Activated CD4-positive, alpha-beta T cell treated with anti-CD3 and anti-CD28 coated beads for 4 hours (primary cell): ENCODE measurements at regions not wholly inside any gene's neighbourhood (a gene's known extent, or its start where the extent isn't known, plus 50 kb on each side); places are given as distances from the start of the nearest gene placed in this dataset.

Source experiments
- DNase-seq, 2 donors: peaks; one replicate each; pipeline ENCODE4 v3.0.0-alpha.2; 2020

DNA sequence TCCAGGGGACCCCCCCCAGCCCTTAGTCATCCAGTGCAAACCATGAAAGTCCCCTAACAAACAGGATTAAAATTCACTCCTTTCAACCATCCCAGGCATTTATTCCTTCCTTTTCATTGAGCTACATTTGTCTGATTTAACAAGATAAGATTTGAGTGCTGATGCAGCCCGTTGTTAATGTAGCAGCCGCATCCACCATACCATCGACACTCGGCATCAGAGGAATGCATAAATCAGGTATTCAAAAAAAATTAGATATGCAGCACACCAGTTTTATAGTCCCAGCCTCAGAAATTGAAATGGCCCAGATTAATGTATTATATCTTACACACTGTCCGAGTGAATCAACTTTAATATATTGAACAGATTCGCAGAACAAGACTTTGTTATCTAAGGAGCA is 676.5 kb upstream of the FANCL start:
- DNase-seq, result no peak

DNA sequence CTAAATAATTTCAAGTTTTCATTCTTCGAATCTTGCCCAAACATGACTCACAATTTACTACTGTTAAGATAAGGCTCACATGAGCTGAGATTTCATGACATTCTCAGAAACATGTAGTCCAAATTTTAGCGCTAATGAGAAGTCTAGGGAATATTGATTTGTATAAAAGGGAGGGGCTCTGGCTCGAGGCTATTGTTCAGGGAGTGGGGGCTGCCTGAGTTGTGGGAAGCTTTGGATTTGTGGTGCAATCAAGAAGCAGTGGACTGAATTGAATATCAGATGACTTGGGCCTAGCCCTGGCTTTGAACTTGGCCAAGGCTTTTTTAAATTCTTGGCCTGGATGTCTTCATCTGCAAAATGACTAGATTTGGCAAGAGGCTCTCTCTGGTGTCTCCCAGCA is 674.9 kb upstream of the FANCL start:
- no peak for DNase-seq

DNA sequence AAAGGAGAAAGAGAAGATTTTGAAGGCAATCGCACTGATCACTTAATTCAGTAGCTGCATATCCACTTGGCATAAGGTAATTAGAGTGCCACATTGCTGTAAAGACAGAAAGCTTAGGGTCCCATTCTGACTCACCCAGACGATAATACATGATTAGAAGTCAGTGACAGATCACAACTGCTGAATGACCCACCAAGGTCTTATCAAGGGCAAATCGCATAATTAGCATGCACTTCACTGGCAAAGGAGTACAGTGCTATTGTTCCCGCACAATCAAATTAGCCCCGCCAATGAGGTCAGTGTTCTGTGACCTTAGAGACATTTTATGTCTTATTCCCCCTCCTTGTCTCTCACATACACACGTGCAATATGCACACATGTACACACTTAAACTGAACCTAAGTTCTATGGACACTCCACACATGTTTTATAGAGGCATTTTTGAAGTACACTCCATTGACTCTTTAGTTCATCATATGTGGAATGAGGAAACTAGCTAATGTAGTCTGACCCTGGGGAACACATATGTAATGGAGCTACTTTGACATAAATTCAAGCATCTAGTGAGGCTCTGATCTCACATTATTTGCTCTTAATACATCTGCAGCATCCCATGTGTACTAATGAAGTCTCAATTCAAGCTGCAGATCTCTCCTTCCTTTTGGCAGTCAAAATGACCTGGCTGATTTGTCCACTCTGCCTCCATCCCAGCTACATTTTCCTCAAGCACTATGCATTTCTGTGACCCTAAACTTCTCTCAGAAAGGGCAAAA is 673.8 kb upstream of the FANCL start:
- DNase-seq, result no peak

DNA sequence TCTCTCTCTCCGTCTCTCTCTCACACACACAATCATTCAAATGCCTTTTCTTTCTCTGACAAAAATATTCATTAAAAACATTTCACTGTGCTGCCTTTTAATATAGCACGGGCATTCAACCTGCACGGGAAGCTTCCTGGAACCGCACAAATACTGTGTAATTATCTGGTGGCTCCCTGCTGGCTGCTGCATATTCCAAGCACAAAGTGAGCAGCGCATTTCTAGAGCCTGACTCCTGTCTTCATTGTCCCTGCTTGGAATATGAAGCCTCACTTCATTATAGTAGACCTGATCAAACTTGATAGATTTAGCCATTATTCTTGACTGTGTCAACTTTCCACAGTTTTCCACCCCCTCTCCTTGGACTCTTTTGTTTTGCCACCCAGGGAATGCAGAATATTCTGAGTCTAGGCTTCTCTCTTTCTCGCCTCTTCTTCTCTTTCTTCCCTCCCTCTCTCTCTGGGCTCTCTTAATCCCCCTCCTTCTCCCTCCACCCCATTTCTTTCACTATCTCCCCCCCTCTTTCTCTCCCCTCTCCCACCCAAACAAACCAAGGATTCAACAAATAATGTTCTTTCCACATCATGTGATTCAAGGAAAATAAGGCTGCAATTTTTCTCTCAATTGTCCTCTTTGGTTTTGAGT is 672.1 kb upstream of the FANCL start:
- DNase-seq, result no peak

DNA sequence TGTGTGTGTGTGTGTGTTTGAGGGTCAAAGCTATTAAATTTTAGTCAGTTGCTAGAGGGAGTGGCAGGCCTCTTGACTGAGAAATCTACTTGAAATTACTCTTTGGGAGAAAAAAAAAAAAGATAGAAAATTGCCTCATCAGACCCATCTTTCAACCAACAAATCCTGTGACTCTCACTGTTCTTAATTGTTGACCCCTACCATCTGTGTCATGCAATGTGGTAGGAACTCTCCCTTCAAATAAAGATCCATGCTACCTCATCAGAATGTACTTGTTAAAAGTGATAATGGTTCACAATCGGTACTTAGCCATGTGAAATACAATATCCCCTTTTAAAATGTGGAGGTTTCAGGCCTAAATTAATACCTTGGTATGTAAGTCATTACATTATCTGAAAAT is 670.8 kb upstream of the FANCL start:
- DNase-seq, result no peak

DNA sequence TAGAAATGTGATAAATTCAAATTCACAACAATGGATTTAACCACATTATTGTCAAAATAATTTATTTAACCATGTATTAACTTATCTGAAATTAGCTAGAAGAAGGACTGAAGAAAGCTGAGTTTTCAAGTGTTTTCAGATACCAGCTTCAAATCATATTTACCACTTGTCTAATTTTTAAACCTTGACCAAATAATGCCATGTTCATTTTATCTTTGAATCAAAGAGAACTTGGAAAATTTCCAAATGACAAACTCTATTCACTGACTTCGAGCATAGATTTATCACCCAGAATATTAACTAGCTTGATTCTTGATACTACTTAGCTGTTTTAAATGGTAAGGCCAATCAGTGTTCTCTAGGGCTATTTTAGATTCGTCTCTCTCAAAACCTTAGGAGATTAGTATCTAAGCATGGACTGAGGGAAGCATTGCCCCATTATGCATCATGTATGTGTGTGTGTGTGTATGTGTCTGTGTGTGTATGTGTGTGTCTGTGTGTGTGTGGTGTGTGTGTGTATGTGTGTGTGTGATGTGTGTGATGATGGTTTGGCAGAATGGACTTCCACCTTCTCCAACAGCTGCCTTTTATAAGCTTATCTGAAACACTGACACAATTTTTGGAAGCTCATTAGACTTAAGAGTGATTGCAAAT is 667.5 kb upstream of the FANCL start:
- DNase-seq, result no peak

DNA sequence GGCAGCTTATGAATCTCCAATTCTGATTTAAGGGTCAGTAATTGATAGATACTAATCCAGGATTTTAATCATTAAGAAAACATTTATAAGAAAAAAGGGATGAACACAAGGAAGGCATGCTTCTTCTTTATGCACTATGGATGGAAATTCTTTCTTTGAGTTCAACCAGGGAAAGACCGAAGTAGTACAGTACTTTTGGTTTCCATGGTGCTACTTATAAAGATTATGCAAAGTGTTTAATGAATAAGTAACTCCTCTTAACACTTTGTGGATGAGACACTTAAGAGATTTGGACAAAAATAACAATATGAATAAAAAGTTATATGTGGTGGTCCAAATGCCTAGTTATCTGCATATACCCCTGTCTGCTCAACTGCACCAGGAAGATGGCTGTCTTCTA is 666.5 kb upstream of the FANCL start:
- no peak for DNase-seq

DNA sequence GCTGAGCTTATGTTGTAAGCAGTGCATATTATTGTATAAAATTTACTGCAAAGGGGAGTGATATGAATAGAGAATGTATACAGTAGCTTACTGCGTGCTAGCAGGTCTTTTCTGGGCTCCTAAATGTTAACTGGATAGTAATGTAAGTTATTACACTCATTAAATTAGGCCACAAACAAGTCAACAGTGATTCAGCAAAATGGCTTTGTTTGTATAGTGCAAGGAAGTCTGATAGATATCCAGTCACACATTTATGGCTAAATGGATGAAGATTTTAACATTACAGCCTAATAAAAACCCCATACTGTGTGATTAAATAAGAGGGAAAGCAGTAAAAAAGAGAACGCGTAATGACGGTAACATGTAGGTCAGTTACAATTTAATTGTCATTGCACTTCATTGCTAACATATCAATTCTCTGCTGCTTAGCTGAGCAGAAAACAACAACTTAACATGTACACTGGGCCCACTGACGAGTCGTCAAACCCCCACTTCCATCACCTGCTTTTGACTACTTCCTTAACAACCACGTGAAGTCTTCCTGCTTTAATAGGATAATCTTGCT is 665.0 kb upstream of the FANCL start:
- DNase-seq, result no peak

DNA sequence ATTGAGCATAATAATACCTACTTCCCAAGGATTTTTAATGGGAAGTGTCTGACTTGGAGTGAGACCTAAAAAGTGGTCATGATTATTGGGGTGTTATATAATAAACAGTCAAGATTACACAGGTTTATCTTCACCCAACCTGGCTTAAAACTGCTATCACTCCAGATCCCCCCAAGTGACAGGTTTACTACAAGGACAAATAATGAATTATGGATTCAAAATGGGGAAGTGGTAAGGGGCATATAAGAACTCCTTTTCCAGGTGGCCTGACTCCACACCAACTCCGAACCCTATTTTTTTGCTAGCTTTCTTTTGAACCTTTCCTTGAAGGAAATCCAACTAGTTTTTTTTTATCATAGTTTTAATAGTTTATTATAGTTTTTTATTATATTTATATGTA is 663.0 kb upstream of the FANCL start:
- no peak for DNase-seq

DNA sequence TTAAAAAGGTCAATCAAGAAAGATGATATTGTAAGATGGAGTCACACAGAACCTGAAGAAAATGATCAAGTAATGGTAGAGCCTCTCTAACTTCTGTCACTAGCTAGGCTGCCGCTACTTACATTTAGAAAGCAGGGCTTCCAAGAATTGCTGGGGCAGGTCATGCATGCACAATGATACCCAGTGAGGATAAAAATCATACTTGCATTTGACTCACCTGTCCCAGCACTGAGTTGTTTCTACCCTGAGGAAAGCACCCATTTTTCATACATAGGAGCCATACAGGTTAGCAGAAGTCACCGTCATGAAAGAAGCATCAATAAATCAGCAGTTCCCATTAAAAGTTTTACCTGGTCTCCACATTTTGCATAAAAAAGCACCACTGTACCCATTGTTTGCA is 662.3 kb upstream of the FANCL start:
- no peak for DNase-seq

DNA sequence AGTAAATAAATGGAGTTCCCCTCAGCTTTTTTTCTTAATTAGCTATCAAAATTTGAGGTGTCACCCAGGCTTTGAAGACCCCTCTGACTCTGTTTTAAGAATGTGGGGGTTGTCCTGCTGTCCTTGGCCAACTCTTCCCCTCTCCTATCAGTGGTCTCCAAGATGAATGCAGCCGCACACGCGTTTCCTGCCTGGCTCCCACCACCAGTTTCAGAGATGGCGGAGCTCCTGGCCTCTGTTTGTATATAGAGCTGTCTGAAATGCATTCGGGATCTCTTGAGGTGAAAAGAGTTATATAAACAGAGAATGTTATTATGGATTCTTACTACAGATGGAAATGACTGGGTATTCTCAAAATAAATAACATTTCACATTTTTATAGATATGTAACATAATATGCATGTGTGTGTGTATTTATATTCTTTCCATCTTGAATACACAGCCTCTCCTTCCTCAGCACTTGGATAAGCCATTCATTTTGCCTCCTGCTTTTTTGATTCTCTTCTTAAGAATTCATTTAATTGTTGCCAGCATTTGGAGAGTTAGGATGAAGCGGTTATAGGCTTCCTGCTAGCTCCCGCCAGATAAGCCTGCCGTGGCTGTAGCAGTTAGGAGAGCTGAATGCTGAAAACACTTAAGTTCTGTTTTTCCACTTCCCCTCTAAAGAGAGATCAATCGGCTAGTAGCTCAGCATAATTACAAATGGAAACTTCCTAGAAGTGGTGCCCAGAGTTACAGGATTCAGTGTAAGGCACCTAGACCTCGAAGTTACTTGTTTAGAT is 659.3 kb upstream of the FANCL start:
- DNase-seq, result no peak

DNA sequence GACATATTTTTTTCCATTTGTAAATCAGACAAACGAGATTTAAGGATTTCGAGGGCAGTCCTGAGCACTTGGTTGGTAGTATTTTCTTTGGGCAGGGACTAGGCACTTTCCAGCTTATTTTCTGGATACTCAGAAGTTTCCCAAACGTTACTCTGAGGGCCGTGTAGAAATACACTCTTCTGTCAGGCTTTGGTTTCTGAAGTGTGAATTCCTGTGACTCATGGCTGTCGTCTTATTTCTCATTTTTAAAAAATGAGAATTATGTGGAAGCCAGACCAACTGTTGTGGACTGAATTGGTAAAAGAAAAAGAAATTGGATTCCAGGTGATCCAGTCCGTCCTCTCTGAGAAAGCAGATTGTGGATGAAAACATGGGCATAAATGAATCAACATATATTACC is 658.6 kb upstream of the FANCL start:
- no peak for DNase-seq

DNA sequence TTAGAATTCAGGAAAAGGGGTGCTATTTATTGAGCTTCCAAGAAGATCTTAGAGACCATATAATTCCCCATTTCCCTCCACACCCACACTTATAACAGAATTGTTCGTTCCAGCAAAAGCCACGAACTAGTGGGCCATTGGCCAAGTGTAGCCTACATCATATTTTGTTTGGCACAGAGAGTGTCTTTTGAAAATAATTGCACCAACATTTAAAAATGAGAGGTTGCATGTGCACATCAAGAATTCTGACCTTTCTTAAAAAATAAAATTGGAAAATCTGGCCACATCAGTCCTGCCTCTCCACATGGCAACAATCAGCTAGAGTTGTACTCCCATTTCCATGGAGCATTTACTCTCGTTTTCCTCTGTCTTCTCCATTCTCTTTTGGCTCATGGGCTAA is 655.5 kb upstream of the FANCL start:
- no peak for DNase-seq

DNA sequence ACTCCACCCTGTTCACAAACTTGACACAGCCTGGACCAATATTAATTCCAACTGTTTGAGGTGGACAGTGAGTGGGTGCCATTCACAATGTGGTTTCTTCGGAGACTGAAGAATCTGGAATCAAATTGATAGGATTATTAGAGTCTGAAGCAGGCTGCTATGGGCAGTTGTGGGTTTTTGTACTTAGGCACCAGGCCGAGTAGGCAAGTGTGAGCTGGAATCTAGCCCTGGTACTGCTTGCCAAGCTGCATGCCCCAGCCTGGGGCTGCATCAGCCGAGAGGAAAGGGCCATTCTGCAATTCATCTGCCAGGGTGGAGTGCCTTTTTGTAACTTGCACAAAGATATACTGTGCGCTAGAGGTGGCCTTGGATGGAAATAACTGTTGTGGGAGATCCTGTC is 654.7 kb upstream of the FANCL start:
- no peak for DNase-seq

DNA sequence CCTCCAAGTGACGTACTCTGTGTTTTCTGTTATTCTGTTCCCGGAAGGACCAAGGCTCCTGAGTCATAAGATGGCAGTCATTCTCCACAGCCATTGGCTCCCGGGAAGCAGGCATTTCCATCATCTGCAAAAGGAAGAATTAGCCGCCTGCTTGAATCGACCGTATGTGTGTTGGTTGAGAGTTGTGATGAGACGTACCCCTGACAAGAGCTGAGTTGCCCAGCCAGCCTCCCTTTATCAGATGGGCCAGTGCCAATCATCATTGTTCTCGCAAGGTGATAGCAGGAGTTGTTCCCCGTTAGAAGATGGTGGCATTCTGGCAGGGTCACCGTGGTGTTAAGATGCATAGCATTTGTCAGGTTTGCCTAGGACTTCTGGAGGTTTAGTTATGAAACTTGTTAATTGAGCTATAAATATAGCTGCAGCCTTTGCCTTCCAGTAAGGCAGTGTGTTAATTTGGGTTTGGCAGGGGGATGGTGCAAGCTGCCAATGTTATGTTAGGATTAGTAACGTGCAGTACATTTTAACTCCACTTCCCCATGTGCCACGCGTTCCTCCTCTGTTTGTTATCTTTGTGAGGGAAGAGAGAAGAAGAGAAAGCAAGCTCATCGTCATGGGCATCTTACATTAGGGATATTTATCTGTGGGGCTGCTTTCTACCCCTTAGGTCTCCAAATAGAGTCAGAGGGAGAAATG is 652.7 kb upstream of the FANCL start:
- no peak for DNase-seq

DNA sequence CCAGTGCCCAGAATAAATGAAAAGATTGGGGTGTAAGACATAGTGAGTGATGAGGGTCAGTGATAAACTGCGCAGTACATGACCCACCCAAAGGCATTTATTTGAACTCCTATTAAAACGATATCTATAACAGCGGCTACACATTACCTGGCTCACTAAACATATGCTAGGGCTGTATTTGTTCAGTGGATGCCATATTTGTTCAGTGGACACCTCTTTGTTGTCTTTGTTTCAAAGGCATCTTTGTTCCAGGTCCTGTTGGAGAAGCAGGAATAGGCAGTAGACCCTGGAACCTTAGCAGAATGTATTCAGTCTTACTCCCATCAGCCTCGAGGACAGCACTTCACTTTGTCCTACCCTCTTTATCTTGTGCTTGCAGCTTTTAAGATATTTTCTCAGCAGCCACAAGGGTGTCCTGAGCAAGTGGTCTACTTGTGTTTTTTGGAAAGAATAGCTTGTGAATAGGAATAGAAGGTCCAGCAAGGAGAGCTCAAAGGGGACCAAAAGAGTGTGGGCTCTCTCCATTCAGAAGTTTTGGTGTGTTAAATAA is 650.8 kb upstream of the FANCL start:
- no peak for DNase-seq

DNA sequence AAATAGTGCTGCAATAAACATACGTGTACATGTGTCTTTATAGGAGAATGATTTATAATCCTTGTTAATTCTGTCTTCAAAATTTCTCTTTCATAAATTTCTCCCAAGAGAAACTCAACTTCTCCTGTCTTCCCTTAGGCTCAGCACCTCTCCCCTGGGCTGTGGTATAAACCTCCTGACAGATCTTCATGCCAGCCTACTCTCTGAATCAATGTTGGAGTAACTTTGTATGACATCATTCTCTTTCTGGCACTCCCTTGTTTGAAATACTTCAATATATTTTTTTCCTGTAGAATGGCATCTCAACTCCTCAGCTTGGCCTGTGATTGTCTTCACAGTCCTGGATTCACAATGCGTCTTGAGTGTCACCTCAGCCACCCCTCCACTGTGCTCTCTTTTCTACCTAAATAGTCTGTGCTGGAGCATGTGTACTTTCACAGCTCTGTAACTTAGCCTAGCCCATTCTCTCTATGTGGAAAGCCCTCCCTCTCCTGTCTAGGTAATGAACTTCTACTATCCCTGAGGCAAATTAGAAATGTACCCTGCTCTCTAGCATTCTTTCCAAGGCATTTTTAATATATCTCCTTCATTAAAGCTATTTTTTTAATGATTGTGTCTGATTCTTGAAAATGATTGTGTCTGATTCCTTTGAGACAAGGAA is 649.9 kb upstream of the FANCL start:
- no peak for DNase-seq

DNA sequence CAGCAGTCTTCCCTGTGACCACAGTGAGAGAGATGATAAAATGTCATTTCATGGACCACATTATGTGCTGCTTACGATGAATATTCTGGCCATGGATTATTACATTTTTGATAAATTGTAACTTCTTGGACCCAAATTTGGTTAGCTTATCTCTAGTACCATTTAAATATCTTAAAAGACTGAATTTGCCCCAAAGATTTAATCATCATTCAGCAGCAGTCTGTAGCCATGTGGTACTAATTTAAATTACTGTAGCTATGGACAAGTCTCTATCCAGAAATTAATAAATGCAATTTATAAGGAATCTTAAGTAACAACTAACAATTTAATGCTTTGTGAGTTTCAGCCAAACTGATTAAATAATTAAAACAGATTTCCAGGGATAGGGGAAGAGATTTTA is 644.9 kb upstream of the FANCL start:
- no peak for DNase-seq

DNA sequence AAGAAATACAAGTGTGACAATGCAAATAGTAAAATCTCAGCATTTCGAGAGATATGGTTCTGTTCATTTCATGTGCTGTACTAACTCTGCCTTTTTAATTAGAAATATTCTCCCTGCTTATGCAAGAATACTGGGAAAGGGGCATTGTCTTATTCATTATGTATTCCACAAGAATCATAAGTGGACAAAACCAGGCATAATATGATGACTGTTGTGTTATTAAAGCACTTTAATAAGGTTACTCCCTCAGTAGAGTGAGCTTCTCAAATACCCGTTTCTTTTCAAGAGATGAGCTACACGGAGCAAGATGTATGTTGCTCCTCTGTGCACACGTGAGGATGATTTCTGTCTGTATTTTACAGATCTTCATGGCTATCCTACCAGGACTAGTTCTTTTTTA is 638.7 kb upstream of the FANCL start:
- no peak for DNase-seq

DNA sequence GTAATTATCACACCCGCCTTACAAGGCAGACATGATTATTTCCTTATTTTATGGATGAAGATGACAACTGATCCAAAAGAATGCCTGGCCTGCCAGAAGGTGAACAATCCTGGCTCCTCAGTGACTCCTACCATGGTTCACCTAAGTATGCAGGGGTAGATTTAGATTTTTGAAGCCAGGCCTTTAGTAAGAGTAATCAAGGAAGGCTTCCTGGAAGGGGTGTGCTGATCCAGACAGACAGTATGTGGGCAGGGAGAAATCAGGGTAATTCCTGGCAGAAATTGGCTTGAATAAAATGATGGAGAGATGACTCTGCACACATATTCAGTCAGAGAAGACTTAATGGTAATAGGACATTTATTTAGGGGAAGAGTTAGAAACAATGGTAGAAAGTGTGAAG is 637.7 kb upstream of the FANCL start:
- no peak for DNase-seq

DNA sequence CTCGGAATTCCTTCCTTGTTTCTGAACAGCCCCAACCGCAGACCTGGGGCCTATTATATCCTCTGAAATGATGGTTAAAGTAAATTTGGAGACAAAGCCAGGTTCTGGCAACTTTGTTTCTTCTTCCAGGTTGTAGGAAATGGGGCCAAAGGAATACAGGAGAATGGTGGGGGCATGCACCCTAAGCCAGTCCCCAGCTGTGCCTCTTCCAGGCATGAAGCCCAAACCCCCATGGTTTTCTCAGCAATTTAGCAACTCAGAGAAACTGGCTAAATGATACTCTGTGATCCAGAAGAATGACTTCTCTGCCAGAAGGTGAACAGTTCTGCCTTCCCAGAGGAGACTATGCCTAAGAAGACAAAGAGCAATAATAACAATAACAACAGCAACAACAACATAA is 635.0 kb upstream of the FANCL start:
- no peak for DNase-seq

DNA sequence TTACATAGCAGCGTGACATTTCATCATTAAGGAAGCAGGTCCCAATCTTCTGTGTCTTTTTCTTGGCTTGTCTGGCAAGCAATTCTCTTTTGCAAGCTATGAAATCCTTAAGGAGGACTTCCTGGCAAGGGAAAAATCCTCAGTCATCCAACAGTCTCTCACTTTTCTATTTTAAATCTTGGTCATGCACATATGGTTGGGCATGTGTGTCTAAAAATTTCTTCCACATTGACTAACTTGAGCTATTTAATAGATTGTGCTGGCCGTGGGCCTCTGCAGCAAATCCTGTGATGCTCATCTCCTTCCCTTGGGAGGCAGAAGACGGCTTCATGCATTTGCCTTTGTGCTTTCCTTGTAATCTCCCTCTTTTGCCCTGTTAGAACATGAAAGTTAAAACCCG is 634.3 kb upstream of the FANCL start:
- DNase-seq, result no peak
